Peyer's patch (tissue), 4 donors: ENCODE measurements at regions not wholly inside any gene's neighbourhood (a gene's known extent, or its start where the extent isn't known, plus 50 kb on each side); places are given as distances from the start of the nearest gene placed in this dataset.

Experiments used
- DNase-seq, 3 donors: peaks; one replicate each; pipeline ENCODE4 v3.0.0-alpha.2; 2017 to 2019
- H3K27ac ChIP-seq, 4 donors: fragments of 200-600 bp; sonication (generic); one replicate each; pipeline ENCODE4 v1.5.1; 2016 to 2019
- H3K27me3 ChIP-seq, 2 donors: fragments of 200-600 bp; sonication (generic); one replicate each; pipeline ENCODE4 v1.5.1; 2019
- H3K36me3 ChIP-seq, 3 donors: fragments of 200-600 bp; sonication (generic); one replicate each; pipeline ENCODE4 v1.5.1; 2016 to 2019
- H3K4me1 ChIP-seq, 4 donors: fragments of 200-600 bp; sonication (generic); one replicate each; pipeline ENCODE4 v1.5.1; 2016 to 2019
- H3K4me3 ChIP-seq, 4 donors: fragments of 200-600 bp; sonication (generic); 1 replicate in 3 of 4; 2 replicates in 1 of 4; pipeline ENCODE4 v1.5.1; 2016 to 2019; ENCODE audit warnings: mild to moderate bottlenecking in 1 of 4
- H3K9me3 ChIP-seq, 4 donors: fragments of 200-600 bp; sonication (generic); one replicate each; pipeline ENCODE4 v1.5.1; 2016 to 2019; ENCODE audit warnings: mild to moderate bottlenecking in 1 of 4
- POLR2A ChIP-seq, 2 donors: fragments of 450-650 bp; IDR thresholded peaks; one replicate each; pipeline ENCODE4 v1.5.1; 2017; ENCODE audit warnings: antibody characterized with exemption in 2 of 2, mild to moderate bottlenecking in 2 of 2, moderate library complexity in 2 of 2
- TF ChIP-seq, protein P1 (sequence below), 6 experiments: fragments of 450-650 bp in 4 of 6; fragments of 200-600 bp in 2 of 6; sonication (generic) in 1 of 6; IDR thresholded peaks; one replicate each; pipeline ENCODE4 v1.5.1; 2017 to 2019; ENCODE audit warnings: antibody characterized with exemption in 6 of 6, mild to moderate bottlenecking in 3 of 6, moderate library complexity in 1 of 6

- no peaks in the 10 kb centered on the region for H3K36me3 ChIP-seq
- no peak overlapping the region for H3K4me3 ChIP-seq
- no peaks in the 10 kb centered on the region for H3K4me1 ChIP-seq
- no peaks in the 10 kb centered on the region for H3K9me3 ChIP-seq
- H3K27ac ChIP-seq: no peak overlapping the region
- no peak for DNase-seq
- no peak for TF ChIP-seq POLR2A (IDR thresholded peaks at IDR 0.05)
- TF ChIP-seq, protein P1, sequence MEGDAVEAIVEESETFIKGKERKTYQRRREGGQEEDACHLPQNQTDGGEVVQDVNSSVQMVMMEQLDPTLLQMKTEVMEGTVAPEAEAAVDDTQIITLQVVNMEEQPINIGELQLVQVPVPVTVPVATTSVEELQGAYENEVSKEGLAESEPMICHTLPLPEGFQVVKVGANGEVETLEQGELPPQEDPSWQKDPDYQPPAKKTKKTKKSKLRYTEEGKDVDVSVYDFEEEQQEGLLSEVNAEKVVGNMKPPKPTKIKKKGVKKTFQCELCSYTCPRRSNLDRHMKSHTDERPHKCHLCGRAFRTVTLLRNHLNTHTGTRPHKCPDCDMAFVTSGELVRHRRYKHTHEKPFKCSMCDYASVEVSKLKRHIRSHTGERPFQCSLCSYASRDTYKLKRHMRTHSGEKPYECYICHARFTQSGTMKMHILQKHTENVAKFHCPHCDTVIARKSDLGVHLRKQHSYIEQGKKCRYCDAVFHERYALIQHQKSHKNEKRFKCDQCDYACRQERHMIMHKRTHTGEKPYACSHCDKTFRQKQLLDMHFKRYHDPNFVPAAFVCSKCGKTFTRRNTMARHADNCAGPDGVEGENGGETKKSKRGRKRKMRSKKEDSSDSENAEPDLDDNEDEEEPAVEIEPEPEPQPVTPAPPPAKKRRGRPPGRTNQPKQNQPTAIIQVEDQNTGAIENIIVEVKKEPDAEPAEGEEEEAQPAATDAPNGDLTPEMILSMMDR (IDR thresholded peaks at IDR 0.05): no peak
- no peaks in the 10 kb centered on the region for H3K27me3 ChIP-seq
Observed at GRCh38 chr5:164345173-164345849, 839.9 kb downstream of the MAT2B start.

DNA sequence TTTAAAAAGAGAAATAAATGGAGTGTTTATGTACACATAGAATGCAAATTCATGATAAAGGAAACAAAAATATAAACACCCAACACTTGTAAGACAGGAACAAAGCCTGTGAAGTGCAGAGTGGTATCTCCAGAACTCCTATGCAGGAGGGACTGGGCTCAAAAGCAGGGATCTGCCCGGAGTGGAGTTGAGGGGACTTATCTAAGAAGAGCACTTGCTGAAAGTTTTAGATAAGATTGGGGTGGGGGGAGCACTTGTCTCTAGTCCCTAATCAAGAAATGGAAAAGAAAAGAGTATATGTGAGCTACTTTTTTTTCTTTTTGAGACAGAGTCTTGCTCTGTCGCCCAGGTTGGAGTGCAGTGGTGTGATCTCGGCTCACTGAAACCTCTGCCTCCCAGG lies 840.4 kb downstream of the MAT2B start:
- no peak overlapping the region for H3K4me3 ChIP-seq
- no peak overlapping the region for H3K27ac ChIP-seq
- no peaks in the 10 kb centered on the region for H3K9me3 ChIP-seq
- no peaks in the 10 kb centered on the region for H3K27me3 ChIP-seq
- TF ChIP-seq POLR2A (IDR thresholded peaks at IDR 0.05): no peak
- TF ChIP-seq, protein P1 (IDR thresholded peaks at IDR 0.05): no peak
- H3K4me1 ChIP-seq: no peaks in the 10 kb centered on the region
- no peaks in the 10 kb centered on the region for H3K36me3 ChIP-seq
- no peak for DNase-seq

DNA sequence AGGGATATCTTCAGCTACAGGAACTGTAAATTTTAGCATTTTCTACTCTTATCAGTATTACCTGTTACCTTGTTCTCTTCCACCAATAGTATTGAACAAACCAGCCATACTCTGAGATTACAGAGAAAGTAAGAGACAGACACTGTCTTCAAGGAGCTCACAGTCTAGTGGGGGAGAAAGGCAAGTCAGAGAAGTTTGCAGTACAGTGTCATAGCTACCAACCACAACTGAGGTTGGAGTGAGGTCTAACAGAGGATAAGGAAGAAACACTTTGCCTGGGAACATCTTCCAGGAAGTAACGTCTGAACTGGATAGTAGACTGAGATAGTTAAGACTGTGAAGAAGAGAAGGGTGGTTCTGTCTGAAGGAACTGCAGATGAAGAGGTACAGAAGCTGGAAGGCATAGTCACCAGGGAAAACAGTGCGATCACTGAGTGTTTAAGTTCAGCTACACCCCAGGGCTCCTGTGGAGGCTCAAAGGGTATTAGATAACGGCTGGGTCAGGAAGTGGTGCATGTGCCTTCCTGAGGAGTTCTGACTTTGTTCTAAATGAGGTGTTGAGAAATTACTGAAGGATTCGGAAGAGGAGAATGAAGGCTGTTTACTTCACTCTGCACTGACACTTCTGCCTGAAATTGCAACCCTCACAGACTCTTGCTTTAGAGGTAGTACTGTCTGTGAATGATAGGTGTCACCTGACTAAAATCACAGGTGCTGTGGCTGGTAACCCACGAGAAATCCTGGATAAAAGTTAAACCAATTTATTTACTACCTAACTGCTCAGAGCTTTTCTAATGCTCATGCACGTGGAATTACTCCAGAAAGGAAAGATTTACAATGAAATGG lies 841.6 kb downstream of the MAT2B start:
- peaks cover 0 to under 1% (median 0%) of the 10 kb centered on the region in 4 donors for H3K4me1 ChIP-seq
- no peaks in the 10 kb centered on the region for H3K9me3 ChIP-seq
- no peak for DNase-seq
- H3K27me3 ChIP-seq: no peaks in the 10 kb centered on the region
- no peaks in the 10 kb centered on the region for H3K36me3 ChIP-seq
- no peak overlapping the region for H3K27ac ChIP-seq
- TF ChIP-seq, protein P1 (IDR thresholded peaks at IDR 0.05): no peak
- TF ChIP-seq POLR2A (IDR thresholded peaks at IDR 0.05): no peak
- H3K4me3 ChIP-seq: no peak overlapping the region

DNA sequence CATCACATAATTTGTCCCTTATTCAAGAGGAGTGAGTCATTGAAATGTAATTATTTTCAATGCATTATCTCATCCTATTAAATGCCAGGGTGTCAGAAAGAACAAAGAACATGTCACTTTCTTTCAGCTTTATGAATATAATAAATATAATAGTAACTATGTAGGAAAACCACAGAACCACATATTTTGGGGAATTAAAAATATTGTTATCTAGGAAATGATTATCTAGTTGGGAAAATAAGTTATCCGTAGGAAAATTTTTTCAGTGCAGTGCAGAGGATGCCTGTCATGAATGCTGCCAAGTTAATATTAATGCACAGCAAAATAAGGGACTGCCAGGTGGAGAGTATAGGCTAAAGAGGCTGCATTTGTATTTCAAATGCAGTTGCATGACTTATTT lies 844.8 kb downstream of the MAT2B start:
- no peaks in the 10 kb centered on the region for H3K27me3 ChIP-seq
- no peaks in the 10 kb centered on the region for H3K9me3 ChIP-seq
- no peaks in the 10 kb centered on the region for H3K36me3 ChIP-seq
- DNase-seq: no peak
- peaks cover 0 to 5% (median 0%) of the 10 kb centered on the region in 4 donors for H3K4me1 ChIP-seq
- TF ChIP-seq, protein P1 (IDR thresholded peaks at IDR 0.05): no peak
- no peak for TF ChIP-seq POLR2A (IDR thresholded peaks at IDR 0.05)
- H3K4me3 ChIP-seq: no peak overlapping the region
- no peak overlapping the region for H3K27ac ChIP-seq

GRCh38 chr5:164351245-164351834 lies 845.9 kb downstream of the MAT2B start:
- Histone ChIP-seq H3K36me3 (no peaks in the 10 kb centered on the region), H3K9me3 (no peaks in the 10 kb centered on the region), H3K27me3 (no peaks in the 10 kb centered on the region), H3K27ac (no peak overlapping the region), H3K4me1 (peaks cover 0 to 5% (median 0%) of the 10 kb centered on the region in 4 donors), H3K4me3 (no peak overlapping the region)
- DNase-seq: no peak
- TF ChIP-seq, protein P1 (IDR thresholded peaks at IDR 0.05): no peak
- TF ChIP-seq POLR2A (IDR thresholded peaks at IDR 0.05): no peak
